ENCODE measurements at regions not wholly inside any gene's neighbourhood (a gene's known extent, or its start where the extent isn't known, plus 50 kb on each side); places are given as distances from the start of the nearest gene placed in this dataset.
A peak's percentile ranks its signal among the peaks of the same experiment; 100 is the strongest.

GRCh38 chr17:34715504-34715903, 136.1 kb downstream of the TMEM132E start:
- no peaks in the 10 kb centered on the region for H3K36me3 ChIP-seq (ENCODE audit: control insufficient read depth in 2 of 2, insufficient read depth in 2 of 2, low read length in 1 of 2)
- DNase-seq (ENCODE audit: low read depth in 6 of 9, low spot score in 9 of 9) = no peak
- H3K4me3 ChIP-seq (ENCODE audit: low read length in 2 of 2) = no peak overlapping the region
- no peak overlapping the region for H3K27ac ChIP-seq (ENCODE audit: low read depth in 1 of 2, low read length in 1 of 2)
- no peaks in the 10 kb centered on the region for H3K4me1 ChIP-seq (ENCODE audit: control insufficient read depth in 2 of 2, insufficient read depth in 2 of 2, low read length in 2 of 2)
- no peaks in the 10 kb centered on the region for H3K27me3 ChIP-seq (ENCODE audit: control insufficient read depth in 2 of 2, insufficient read depth in 1 of 2, low read length in 1 of 2)
- no peaks in the 10 kb centered on the region for H3K9me3 ChIP-seq (ENCODE audit: control insufficient read depth in 2 of 2, insufficient read depth in 1 of 2, low read length in 1 of 2)
- 95% methylated on average over 5 of the region's 5 CpGs for WGBS

GRCh38 chr17:34714475-34715410, 135.4 kb downstream of the TMEM132E start:
- H3K27me3 ChIP-seq (ENCODE audit: control insufficient read depth in 2 of 2, insufficient read depth in 1 of 2, low read length in 1 of 2) = no peaks in the 10 kb centered on the region

DNA sequence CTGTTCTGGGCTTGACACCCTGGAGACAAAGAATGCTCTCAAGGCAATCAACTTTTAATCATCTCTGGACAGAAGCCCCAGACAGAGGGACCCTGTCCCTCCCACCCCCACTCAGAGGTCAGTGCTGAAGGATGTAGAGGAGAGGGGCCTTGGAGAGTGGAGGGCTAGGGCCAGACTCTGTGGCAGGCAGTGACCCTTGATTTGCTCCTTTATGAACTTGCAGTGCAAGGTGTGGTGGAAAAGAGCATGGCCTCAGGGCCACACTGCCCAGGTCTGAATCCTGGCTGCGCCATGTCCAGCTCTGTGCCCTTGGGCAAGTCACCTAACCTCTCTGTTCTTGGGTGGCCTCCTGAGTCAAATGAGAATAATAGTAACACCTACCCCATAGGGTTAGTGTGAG, 134.3 kb downstream of the TMEM132E start:
- no peak for DNase-seq (ENCODE audit: low read depth in 6 of 9, low spot score in 9 of 9)
- H3K27ac ChIP-seq (ENCODE audit: low read depth in 1 of 2, low read length in 1 of 2) = no peak overlapping the region
- no peaks in the 10 kb centered on the region for H3K27me3 ChIP-seq (ENCODE audit: control insufficient read depth in 2 of 2, insufficient read depth in 1 of 2, low read length in 1 of 2)
- no peak overlapping the region for H3K4me3 ChIP-seq (ENCODE audit: low read length in 2 of 2)
- no peaks in the 10 kb centered on the region for H3K4me1 ChIP-seq (ENCODE audit: control insufficient read depth in 2 of 2, insufficient read depth in 2 of 2, low read length in 2 of 2)
- WGBS = 95% methylated on average over 1 of the region's 1 CpG
- H3K36me3 ChIP-seq (ENCODE audit: control insufficient read depth in 2 of 2, insufficient read depth in 2 of 2, low read length in 1 of 2) = no peaks in the 10 kb centered on the region
- H3K9me3 ChIP-seq (ENCODE audit: control insufficient read depth in 2 of 2, insufficient read depth in 1 of 2, low read length in 1 of 2) = no peaks in the 10 kb centered on the region

More at GRCh38 chr17:34714475-34715410, 135.4 kb downstream of the TMEM132E start:
- DNase-seq (ENCODE audit: low read depth in 6 of 9, low spot score in 9 of 9) = no peak
- Histone ChIP-seq H3K36me3 (ENCODE audit: control insufficient read depth in 2 of 2, insufficient read depth in 2 of 2, low read length in 1 of 2) (no peaks in the 10 kb centered on the region), H3K4me1 (ENCODE audit: control insufficient read depth in 2 of 2, insufficient read depth in 2 of 2, low read length in 2 of 2) (no peaks in the 10 kb centered on the region), H3K9me3 (ENCODE audit: control insufficient read depth in 2 of 2, insufficient read depth in 1 of 2, low read length in 1 of 2) (no peaks in the 10 kb centered on the region), H3K27ac (ENCODE audit: low read depth in 1 of 2, low read length in 1 of 2) (no peak overlapping the region), H3K4me3 (ENCODE audit: low read length in 2 of 2) (no peak overlapping the region)
- WGBS = 97% methylated on average over 7 of the region's 7 CpGs

DNA sequence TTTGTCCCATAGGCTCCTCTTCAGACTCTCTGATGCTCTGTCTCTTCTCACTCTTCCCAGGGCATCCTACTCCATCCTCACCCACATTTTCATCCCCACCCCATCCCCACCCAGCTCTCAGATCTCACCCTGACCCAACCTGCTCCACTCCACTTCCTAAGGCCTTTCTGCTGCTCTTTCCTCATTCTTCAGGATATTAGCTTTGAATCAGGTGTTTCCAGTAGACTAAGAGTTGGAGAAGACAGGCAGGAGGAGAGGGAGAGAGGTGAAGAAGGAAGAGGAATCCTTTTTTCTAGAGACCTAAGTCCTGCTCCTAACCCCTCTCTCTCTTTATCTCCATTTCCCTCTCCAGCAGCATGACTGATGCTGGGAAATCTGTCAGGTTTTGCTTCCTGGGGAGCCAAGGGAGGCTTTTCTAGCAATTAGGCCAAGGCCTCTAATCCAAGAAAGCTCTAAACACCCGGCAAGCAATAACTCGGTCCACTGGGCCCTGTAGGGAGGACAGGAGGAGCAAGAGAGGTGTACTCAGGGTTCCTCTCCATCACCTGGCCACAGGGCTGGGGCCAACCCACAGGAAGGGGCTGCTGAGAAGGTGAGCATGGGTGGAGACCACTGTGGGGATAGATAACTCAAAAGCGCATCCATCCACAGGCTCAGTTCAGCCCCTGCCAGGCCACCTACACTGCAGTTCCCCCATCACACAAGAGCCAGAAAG, 133.3 kb downstream of the TMEM132E start:
- Histone ChIP-seq H3K9me3 (ENCODE audit: control insufficient read depth in 2 of 2, insufficient read depth in 1 of 2, low read length in 1 of 2) (no peaks in the 10 kb centered on the region), H3K36me3 (ENCODE audit: control insufficient read depth in 2 of 2, insufficient read depth in 2 of 2, low read length in 1 of 2) (no peaks in the 10 kb centered on the region), H3K27me3 (ENCODE audit: control insufficient read depth in 2 of 2, insufficient read depth in 1 of 2, low read length in 1 of 2) (no peaks in the 10 kb centered on the region), H3K4me3 (ENCODE audit: low read length in 2 of 2) (no peak overlapping the region), H3K4me1 (ENCODE audit: control insufficient read depth in 2 of 2, insufficient read depth in 2 of 2, low read length in 2 of 2) (no peaks in the 10 kb centered on the region), H3K27ac (ENCODE audit: low read depth in 1 of 2, low read length in 1 of 2) (no peak overlapping the region)
- no peak for DNase-seq (ENCODE audit: low read depth in 6 of 9, low spot score in 9 of 9)
- 90% methylated on average over 3 of the region's 3 CpGs for WGBS

DNA sequence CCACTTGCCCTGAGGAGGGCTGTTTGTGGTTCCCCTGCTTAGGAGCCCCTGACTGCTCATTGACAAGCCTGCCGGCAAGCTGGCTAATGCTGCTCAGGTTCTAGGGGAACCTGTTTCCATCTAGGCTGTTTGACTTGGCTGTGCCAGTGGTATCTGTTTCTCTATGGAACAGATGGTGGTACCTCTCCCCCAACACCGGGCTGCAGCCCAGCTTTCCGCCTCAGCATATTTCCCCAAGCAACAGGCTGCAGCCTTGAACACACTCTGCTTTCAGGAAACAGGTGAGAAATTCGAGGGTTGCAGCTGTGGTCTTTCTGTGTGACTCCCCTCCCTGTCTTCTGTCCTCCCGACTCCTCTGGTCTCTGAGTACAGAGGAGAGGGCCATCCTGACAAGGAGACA, 132.3 kb downstream of the TMEM132E start:
- no peak overlapping the region for H3K4me3 ChIP-seq (ENCODE audit: low read length in 2 of 2)
- H3K27ac ChIP-seq (ENCODE audit: low read depth in 1 of 2, low read length in 1 of 2) = no peak overlapping the region
- no peaks in the 10 kb centered on the region for H3K27me3 ChIP-seq (ENCODE audit: control insufficient read depth in 2 of 2, insufficient read depth in 1 of 2, low read length in 1 of 2)
- no peaks in the 10 kb centered on the region for H3K36me3 ChIP-seq (ENCODE audit: control insufficient read depth in 2 of 2, insufficient read depth in 2 of 2, low read length in 1 of 2)
- no peak for DNase-seq (ENCODE audit: low read depth in 6 of 9, low spot score in 9 of 9)
- no peaks in the 10 kb centered on the region for H3K4me1 ChIP-seq (ENCODE audit: control insufficient read depth in 2 of 2, insufficient read depth in 2 of 2, low read length in 2 of 2)
- WGBS = 63% methylated on average over 5 of the region's 5 CpGs
- H3K9me3 ChIP-seq (ENCODE audit: control insufficient read depth in 2 of 2, insufficient read depth in 1 of 2, low read length in 1 of 2) = no peaks in the 10 kb centered on the region

GRCh38 chr17:34710226-34710625, 130.8 kb downstream of the TMEM132E start:
- no peak for DNase-seq (ENCODE audit: low read depth in 6 of 9, low spot score in 9 of 9)
- Histone ChIP-seq H3K4me1 (ENCODE audit: control insufficient read depth in 2 of 2, insufficient read depth in 2 of 2, low read length in 2 of 2) (no peaks in the 10 kb centered on the region), H3K36me3 (ENCODE audit: control insufficient read depth in 2 of 2, insufficient read depth in 2 of 2, low read length in 1 of 2) (no peaks in the 10 kb centered on the region), H3K4me3 (ENCODE audit: low read length in 2 of 2) (no peak overlapping the region), H3K27me3 (ENCODE audit: control insufficient read depth in 2 of 2, insufficient read depth in 1 of 2, low read length in 1 of 2) (no peaks in the 10 kb centered on the region), H3K27ac (ENCODE audit: low read depth in 1 of 2, low read length in 1 of 2) (no peak overlapping the region), H3K9me3 (ENCODE audit: control insufficient read depth in 2 of 2, insufficient read depth in 1 of 2, low read length in 1 of 2) (no peaks in the 10 kb centered on the region)
- WGBS = 96% methylated on average over 3 of the region's 3 CpGs

DNA sequence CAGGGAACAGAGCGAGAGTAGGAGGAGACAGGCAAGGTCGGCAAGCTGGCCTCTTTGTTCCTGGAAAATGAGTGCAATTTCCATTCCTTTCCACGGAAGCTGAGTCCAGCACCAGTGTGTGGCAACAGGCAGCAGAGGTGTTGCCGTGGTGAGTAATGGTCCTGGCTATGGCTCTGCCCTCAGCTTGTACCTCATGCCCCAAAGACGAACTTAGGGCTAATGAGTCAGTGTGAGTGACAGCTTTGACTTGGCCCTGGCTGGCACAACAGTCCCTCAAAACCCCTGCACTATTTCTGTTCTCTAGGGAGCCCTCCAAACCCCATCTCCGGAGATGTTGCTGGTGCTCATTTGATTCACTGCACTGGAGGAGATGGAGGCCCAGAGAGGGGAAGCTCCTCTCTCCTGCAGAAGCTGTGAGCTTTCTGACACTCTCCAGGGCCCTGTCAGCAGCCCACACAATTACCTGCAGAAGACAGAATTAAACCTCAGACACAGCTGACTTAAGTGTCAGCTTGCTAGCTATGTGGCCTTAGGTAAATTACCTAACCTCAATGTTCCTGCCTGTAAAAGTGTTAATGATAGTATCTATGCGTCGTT, 129.9 kb downstream of the TMEM132E start:
- Histone ChIP-seq H3K4me3 (ENCODE audit: low read length in 2 of 2) (no peak overlapping the region), H3K36me3 (ENCODE audit: control insufficient read depth in 2 of 2, insufficient read depth in 2 of 2, low read length in 1 of 2) (no peaks in the 10 kb centered on the region), H3K27me3 (ENCODE audit: control insufficient read depth in 2 of 2, insufficient read depth in 1 of 2, low read length in 1 of 2) (no peaks in the 10 kb centered on the region), H3K9me3 (ENCODE audit: control insufficient read depth in 2 of 2, insufficient read depth in 1 of 2, low read length in 1 of 2) (no peaks in the 10 kb centered on the region), H3K4me1 (ENCODE audit: control insufficient read depth in 2 of 2, insufficient read depth in 2 of 2, low read length in 2 of 2) (no peaks in the 10 kb centered on the region), H3K27ac (ENCODE audit: low read depth in 1 of 2, low read length in 1 of 2) (no peak overlapping the region)
- DNase-seq (ENCODE audit: low read depth in 6 of 9, low spot score in 9 of 9) = no peak
- WGBS = 60% methylated on average over 8 of the region's 8 CpGs

- no peak overlapping the region for H3K4me3 ChIP-seq (ENCODE audit: low read length in 2 of 2)
- no peaks in the 10 kb centered on the region for H3K4me1 ChIP-seq (ENCODE audit: control insufficient read depth in 2 of 2, insufficient read depth in 2 of 2, low read length in 2 of 2)
- H3K36me3 ChIP-seq (ENCODE audit: control insufficient read depth in 2 of 2, insufficient read depth in 2 of 2, low read length in 1 of 2) = no peaks in the 10 kb centered on the region
- no peaks in the 10 kb centered on the region for H3K9me3 ChIP-seq (ENCODE audit: control insufficient read depth in 2 of 2, insufficient read depth in 1 of 2, low read length in 1 of 2)
- no peaks in the 10 kb centered on the region for H3K27me3 ChIP-seq (ENCODE audit: control insufficient read depth in 2 of 2, insufficient read depth in 1 of 2, low read length in 1 of 2)
- DNase-seq (ENCODE audit: low read depth in 6 of 9, low spot score in 9 of 9) = peak in 5 of 9 donors; percentile 2 to 46 (median 7)
- 7% methylated on average over 4 of the region's 4 CpGs for WGBS
- no peak overlapping the region for H3K27ac ChIP-seq (ENCODE audit: low read depth in 1 of 2, low read length in 1 of 2)
These were observed 126.6 kb downstream of the TMEM132E start for GRCh38 chr17:34706029-34706428.

DNA sequence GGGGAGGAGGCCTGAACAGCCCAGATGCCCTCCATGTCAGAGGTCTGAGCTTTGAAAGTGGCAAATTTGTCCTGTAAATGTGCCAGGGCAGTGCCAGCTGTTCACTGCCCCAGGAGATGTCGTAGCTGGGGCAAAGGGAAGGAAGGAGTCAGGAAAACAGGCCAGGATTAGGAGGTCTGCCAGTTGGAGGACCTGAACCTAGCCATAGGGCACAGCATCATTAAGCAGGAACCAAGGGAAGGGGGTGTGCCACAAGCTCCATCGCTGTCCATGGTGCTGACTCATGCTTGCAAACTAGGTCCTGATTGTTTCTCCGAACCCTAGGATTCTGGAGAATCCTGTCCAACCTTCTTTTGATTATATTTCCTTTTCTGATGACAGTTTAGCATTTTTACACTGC, 124.2 kb downstream of the TMEM132E start:
- DNase-seq (ENCODE audit: low read depth in 6 of 9, low spot score in 9 of 9) = peak in 8 of 9 donors; percentile 3 to 56 (median 20)
- H3K4me1 ChIP-seq (ENCODE audit: control insufficient read depth in 2 of 2, insufficient read depth in 2 of 2, low read length in 2 of 2) = no peaks in the 10 kb centered on the region
- 32% methylated on average over 3 of the region's 3 CpGs for WGBS
- no peak overlapping the region for H3K27ac ChIP-seq (ENCODE audit: low read depth in 1 of 2, low read length in 1 of 2)
- H3K27me3 ChIP-seq (ENCODE audit: control insufficient read depth in 2 of 2, insufficient read depth in 1 of 2, low read length in 1 of 2) = no peaks in the 10 kb centered on the region
- H3K4me3 ChIP-seq (ENCODE audit: low read length in 2 of 2) = no peak overlapping the region
- no peaks in the 10 kb centered on the region for H3K9me3 ChIP-seq (ENCODE audit: control insufficient read depth in 2 of 2, insufficient read depth in 1 of 2, low read length in 1 of 2)
- no peaks in the 10 kb centered on the region for H3K36me3 ChIP-seq (ENCODE audit: control insufficient read depth in 2 of 2, insufficient read depth in 2 of 2, low read length in 1 of 2)
